MM.1S (cell line): ENCODE measurements at regions not wholly inside any gene's neighbourhood (a gene's known extent, or its start where the extent isn't known, plus 50 kb on each side); places are given as distances from the start of the nearest gene placed in this dataset.

Source experiments
- EZH2 ChIP-seq: fragments of 300-600 bp; sonication (generic); optimal IDR thresholded peaks from 2 replicates; pipeline ENCODE3; 2017; ENCODE audit warnings: low read depth, mild to moderate bottlenecking, antibody characterized with exemption, low read length, mixed read lengths
- EZH2phosphoT487 ChIP-seq: fragments of 300-600 bp; sonication (generic); IDR thresholded peaks from 2 replicates; pipeline ENCODE4 v1.6.1; 2018; ENCODE audit warnings: antibody characterized with exemption, low read length
- TF ChIP-seq, protein P1 (sequence below): fragments of 300-600 bp; sonication (generic); IDR thresholded peaks from 2 replicates; pipeline ENCODE4 v1.5.1; 2016; ENCODE audit warnings: antibody characterized with exemption, low read length, mixed read lengths

DNA sequence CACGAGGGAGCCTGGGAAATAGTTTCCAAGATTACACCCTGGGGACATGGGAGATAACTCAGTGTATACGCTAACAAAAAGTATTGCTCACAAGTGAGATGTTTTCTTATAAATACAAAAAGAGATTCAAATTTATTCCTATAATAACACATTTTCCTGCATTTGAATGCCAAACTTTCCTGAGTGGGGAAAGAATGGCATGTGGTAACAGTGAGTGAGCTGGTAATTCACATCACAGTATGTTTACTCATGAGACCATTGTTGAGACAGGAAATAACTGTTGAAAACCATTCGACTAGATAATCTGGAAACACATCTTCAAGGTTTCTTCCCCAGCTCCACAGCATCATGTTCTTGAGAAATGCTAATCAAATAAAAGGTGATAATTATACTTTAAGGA lies 109.1 kb downstream of the TASL start:
- TF ChIP-seq, protein P1, sequence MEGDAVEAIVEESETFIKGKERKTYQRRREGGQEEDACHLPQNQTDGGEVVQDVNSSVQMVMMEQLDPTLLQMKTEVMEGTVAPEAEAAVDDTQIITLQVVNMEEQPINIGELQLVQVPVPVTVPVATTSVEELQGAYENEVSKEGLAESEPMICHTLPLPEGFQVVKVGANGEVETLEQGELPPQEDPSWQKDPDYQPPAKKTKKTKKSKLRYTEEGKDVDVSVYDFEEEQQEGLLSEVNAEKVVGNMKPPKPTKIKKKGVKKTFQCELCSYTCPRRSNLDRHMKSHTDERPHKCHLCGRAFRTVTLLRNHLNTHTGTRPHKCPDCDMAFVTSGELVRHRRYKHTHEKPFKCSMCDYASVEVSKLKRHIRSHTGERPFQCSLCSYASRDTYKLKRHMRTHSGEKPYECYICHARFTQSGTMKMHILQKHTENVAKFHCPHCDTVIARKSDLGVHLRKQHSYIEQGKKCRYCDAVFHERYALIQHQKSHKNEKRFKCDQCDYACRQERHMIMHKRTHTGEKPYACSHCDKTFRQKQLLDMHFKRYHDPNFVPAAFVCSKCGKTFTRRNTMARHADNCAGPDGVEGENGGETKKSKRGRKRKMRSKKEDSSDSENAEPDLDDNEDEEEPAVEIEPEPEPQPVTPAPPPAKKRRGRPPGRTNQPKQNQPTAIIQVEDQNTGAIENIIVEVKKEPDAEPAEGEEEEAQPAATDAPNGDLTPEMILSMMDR, result no peak
- TF ChIP-seq EZH2, result no peak
- no peak for TF ChIP-seq EZH2phosphoT487
